ENCODE measurements at regions not wholly inside any gene's neighbourhood (a gene's known extent, or its start where the extent isn't known, plus 50 kb on each side); places are given as distances from the start of the nearest gene placed in this dataset.

DNA sequence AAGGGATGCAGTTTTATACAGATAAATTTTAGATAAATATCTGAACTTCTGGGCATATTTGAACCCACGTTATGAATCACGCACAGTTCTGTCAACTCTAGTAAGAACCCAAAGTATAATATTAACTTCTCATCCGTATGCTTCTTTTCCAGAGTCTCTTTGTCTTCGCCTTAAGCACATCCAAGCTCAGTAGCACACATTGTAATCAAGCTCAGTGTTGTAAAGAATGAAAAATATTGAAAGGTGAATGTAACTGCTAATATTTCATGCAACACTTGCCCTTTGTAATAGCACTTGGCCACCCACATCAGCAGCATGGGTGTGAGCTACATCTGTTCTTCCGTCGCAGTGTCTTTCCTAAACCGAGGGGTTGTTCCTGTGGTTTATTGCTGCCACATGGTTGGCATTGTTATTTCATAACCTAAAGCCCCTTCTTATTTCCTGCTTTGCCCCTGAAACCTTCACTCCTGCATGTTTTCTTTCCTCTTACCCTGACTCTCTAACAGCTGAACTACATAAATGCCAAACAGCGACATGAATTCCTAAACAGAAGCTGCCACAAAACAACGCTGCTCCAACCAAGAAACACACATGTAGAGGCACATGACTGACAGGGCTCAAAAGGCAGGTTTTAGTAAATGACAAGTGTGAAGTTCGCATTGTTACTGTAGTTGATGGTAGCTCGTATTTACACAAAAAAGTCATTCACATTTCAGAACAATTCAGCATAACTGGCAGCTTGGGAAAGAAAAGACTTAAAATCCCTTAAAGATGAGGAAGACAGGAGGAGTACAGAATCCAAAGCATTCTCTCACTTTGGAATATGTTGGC, 190.1 kb upstream of the MEF2C start:
- no peaks in the 10 kb centered on the region for H3K4me1 ChIP-seq
- TF ChIP-seq POLR2AphosphoS5 (IDR thresholded peaks at IDR 0.05; ENCODE audit: insufficient read depth in 1 of 2, low read depth in 1 of 2) = no peak
- TF ChIP-seq POLR2A (IDR thresholded peaks at IDR 0.05) = no peak
- intact Hi-C loops (cut with DNase I) = no loop called here
- no peaks in the 10 kb centered on the region for H3K36me3 ChIP-seq
- no peaks in the 10 kb centered on the region for H3K9me3 ChIP-seq
- no peak overlapping the region for H3K27ac ChIP-seq
- DNase-seq (ENCODE audit: extremely low spot score in 2 of 2) = no peak
- no peaks in the 10 kb centered on the region for H3K27me3 ChIP-seq
- no peak overlapping the region for H3K4me3 ChIP-seq

DNA sequence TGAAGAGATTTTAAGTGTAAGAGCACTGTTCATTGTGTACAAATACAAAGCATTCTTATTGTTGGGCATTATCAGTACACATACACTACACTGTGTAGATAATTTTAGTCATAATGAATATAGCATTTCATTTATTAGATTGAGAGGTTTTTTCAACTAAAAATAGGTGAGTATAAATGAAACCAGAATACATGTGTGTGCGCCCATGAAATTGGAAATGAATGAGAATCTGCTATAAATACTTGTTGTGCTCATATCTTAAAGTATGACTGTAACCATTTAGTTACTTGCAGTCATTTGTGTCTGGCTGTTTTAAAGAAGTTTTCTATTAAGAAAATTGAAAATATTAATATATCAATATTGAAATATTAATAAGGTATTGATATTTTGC, 189.0 kb upstream of the MEF2C start:
- Histone ChIP-seq H3K4me1 (no peaks in the 10 kb centered on the region), H3K4me3 (no peak overlapping the region), H3K9me3 (no peaks in the 10 kb centered on the region), H3K27me3 (no peaks in the 10 kb centered on the region), H3K27ac (no peak overlapping the region), H3K36me3 (no peaks in the 10 kb centered on the region)
- intact Hi-C loops (cut with DNase I) = no loop called here
- DNase-seq (ENCODE audit: extremely low spot score in 2 of 2) = no peak
- no peak for TF ChIP-seq POLR2AphosphoS5 (IDR thresholded peaks at IDR 0.05; ENCODE audit: insufficient read depth in 1 of 2, low read depth in 1 of 2)
- TF ChIP-seq, protein P1, sequence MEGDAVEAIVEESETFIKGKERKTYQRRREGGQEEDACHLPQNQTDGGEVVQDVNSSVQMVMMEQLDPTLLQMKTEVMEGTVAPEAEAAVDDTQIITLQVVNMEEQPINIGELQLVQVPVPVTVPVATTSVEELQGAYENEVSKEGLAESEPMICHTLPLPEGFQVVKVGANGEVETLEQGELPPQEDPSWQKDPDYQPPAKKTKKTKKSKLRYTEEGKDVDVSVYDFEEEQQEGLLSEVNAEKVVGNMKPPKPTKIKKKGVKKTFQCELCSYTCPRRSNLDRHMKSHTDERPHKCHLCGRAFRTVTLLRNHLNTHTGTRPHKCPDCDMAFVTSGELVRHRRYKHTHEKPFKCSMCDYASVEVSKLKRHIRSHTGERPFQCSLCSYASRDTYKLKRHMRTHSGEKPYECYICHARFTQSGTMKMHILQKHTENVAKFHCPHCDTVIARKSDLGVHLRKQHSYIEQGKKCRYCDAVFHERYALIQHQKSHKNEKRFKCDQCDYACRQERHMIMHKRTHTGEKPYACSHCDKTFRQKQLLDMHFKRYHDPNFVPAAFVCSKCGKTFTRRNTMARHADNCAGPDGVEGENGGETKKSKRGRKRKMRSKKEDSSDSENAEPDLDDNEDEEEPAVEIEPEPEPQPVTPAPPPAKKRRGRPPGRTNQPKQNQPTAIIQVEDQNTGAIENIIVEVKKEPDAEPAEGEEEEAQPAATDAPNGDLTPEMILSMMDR (IDR thresholded peaks at IDR 0.05) = no peak
- no peak for TF ChIP-seq POLR2A (IDR thresholded peaks at IDR 0.05)

DNA sequence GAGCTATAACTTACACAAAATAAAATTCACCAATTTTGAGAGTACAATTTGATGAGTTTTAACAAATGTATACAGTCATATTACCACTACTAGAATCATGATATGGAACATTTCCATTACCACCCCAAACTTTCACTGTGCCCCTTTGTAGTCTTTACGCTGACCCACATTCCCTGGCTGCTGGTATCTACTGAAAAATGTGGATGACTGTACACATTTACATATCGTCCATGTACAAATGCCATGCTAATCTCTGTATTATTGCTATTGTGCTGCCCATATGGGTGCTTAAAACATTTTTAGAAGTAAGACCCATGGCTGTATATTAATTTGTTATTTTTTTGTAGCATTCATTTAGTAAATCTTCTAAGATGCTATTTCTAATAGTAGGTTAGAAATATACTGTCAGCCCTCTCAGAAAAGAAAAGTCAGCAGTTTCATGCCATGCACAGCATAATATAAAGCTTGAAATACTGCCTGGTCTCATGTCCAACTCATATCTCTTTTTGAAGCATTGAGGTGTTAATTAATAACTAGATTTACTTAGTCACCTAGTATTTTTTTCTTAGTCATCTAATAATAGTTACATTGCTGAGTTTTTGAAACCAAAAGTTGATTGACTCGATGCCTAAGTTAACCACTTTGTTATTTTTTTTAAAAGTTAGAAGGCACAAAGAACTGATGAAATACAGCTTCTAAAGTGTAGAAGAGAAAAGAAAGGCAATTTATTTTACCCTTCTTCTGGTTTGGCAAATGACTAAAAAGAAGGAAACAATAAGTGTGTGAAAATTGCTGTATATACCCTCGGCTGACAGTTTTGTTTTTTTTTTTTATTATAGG, 188.3 kb upstream of the MEF2C start:
- no peaks in the 10 kb centered on the region for H3K27me3 ChIP-seq
- H3K27ac ChIP-seq = no peak overlapping the region
- H3K36me3 ChIP-seq = no peaks in the 10 kb centered on the region
- no peaks in the 10 kb centered on the region for H3K4me1 ChIP-seq
- H3K4me3 ChIP-seq = no peak overlapping the region
- no peak for DNase-seq (ENCODE audit: extremely low spot score in 2 of 2)
- TF ChIP-seq POLR2A (IDR thresholded peaks at IDR 0.05) (no peak), POLR2AphosphoS5 (IDR thresholded peaks at IDR 0.05; ENCODE audit: insufficient read depth in 1 of 2, low read depth in 1 of 2) (no peak)
- TF ChIP-seq, protein P1 (IDR thresholded peaks at IDR 0.05) = no peak
- intact Hi-C loops (cut with DNase I) = no loop called here
- H3K9me3 ChIP-seq = no peaks in the 10 kb centered on the region

DNA sequence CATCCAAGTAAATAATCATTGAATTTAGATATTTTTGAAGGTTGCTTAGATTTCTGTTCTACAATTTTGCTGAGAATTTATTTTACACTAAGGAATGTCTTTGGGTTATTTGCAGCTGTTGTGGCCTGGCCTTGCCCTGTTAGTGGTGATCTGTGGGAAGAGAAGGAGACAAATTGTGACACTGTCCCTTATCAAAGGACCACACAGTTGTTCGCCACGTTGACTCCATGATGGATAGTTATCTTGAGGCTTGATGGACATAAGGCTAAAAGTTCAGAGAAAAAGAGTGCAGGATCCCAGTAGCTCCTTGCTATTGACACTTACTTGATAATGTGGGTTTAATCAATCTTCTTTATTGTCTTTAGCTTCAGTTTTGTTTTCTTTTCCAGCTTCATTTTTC, 186.6 kb upstream of the MEF2C start:
- intact Hi-C loops (cut with DNase I) = no loop called here
- Histone ChIP-seq H3K36me3 (no peaks in the 10 kb centered on the region), H3K27me3 (no peaks in the 10 kb centered on the region), H3K4me1 (no peaks in the 10 kb centered on the region), H3K9me3 (no peaks in the 10 kb centered on the region), H3K27ac (no peak overlapping the region), H3K4me3 (no peak overlapping the region)
- TF ChIP-seq, protein P1 (IDR thresholded peaks at IDR 0.05) = no peak
- DNase-seq (ENCODE audit: extremely low spot score in 2 of 2) = no peak

DNA sequence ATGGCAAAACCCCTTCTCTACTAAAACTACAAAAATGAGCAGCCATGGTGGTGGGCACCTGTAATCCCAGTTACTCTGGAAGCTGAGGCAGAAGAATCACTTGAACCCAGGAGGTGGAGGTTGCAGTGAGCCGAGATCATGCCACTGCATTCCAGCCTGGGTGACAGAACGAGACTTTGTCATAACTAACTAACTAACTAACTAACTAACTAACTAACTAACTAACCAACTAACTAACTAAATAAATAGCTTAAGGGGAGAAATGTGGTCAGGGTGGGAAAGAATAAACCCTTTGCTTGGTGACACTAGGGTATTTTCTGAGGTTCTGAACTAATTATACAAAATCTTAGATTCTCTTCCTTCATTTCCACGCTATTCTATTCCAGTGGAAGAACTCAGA, 184.4 kb upstream of the MEF2C start:
- H3K36me3 ChIP-seq = no peaks in the 10 kb centered on the region
- H3K9me3 ChIP-seq = no peaks in the 10 kb centered on the region
- no peak for DNase-seq (ENCODE audit: extremely low spot score in 2 of 2)
- intact Hi-C loops (cut with DNase I) = no loop called here
- no peaks in the 10 kb centered on the region for H3K4me1 ChIP-seq
- TF ChIP-seq POLR2A (IDR thresholded peaks at IDR 0.05) (no peak), POLR2AphosphoS5 (IDR thresholded peaks at IDR 0.05; ENCODE audit: insufficient read depth in 1 of 2, low read depth in 1 of 2) (no peak)
- TF ChIP-seq, protein P1 (IDR thresholded peaks at IDR 0.05) = no peak
- H3K27ac ChIP-seq = no peak overlapping the region
- H3K4me3 ChIP-seq = no peak overlapping the region
- H3K27me3 ChIP-seq = no peaks in the 10 kb centered on the region
